AG04449 (cell line): ENCODE measurements at regions not wholly inside any gene's neighbourhood (a gene's known extent, or its start where the extent isn't known, plus 50 kb on each side); places are given as distances from the start of the nearest gene placed in this dataset.

Source experiments
- CTCF ChIA-PET: fragments of 350-600 bp; formaldehyde crosslinking; extraction: SDS; loops from one replicate; lab custom pipeline; 2021; ENCODE audit warnings: antibody characterized with exemption; lab: Yijun Ruan, JAX
- POLR2A ChIA-PET: fragments of 400-600, 350-600 bp; formaldehyde crosslinking; extraction: SDS; loops from one replicate; lab custom pipeline; 2020; ENCODE audit warnings: antibody characterized with exemption, inconsistent platforms; lab: Yijun Ruan, JAX
- DNase-seq: peaks from one replicate; pipeline ENCODE4 v3.0.0-alpha.2; 2010; ENCODE audit warnings: low read depth, low spot score
- H3K4me3 ChIP-seq: 2 replicates; pipeline ENCODE4 v1.5.1; 2011; ENCODE audit warnings: low read depth, mild to moderate bottlenecking, control low read depth, low read length
- TF ChIP-seq, protein P1 (sequence below): IDR thresholded peaks from one replicate; pipeline ENCODE4 v1.5.1; 2011; ENCODE audit warnings: mild to moderate bottlenecking, moderate library complexity, low read length, control low read depth, inconsistent platforms; ENCODE audit not compliant: insufficient read depth; ENCODE audit errors: missing control alignments

DNA sequence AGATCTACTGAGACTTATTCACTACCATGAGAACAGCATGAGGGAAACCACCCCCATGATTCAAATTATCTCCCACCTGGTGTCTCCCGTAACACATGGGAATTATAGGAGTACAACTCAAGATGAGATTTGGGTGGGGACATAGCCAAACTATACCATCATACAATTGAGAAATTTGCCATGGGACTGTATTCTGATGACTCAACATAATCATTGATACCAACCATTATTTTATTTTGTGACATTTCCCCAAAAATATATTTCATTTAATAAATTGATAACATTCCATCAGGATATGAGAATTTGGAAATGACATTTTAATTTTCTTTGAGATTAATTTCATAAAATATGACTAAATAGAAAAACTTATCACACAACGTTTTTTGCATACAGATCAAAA, 96.6 kb upstream of the MDFIC2 start:
- ChIA-PET POLR2A (no interaction called here), CTCF (no interaction called here)
- no peak for DNase-seq
- no peak overlapping the region for H3K4me3 ChIP-seq
- TF ChIP-seq, protein P1, sequence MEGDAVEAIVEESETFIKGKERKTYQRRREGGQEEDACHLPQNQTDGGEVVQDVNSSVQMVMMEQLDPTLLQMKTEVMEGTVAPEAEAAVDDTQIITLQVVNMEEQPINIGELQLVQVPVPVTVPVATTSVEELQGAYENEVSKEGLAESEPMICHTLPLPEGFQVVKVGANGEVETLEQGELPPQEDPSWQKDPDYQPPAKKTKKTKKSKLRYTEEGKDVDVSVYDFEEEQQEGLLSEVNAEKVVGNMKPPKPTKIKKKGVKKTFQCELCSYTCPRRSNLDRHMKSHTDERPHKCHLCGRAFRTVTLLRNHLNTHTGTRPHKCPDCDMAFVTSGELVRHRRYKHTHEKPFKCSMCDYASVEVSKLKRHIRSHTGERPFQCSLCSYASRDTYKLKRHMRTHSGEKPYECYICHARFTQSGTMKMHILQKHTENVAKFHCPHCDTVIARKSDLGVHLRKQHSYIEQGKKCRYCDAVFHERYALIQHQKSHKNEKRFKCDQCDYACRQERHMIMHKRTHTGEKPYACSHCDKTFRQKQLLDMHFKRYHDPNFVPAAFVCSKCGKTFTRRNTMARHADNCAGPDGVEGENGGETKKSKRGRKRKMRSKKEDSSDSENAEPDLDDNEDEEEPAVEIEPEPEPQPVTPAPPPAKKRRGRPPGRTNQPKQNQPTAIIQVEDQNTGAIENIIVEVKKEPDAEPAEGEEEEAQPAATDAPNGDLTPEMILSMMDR, result no peak

DNA sequence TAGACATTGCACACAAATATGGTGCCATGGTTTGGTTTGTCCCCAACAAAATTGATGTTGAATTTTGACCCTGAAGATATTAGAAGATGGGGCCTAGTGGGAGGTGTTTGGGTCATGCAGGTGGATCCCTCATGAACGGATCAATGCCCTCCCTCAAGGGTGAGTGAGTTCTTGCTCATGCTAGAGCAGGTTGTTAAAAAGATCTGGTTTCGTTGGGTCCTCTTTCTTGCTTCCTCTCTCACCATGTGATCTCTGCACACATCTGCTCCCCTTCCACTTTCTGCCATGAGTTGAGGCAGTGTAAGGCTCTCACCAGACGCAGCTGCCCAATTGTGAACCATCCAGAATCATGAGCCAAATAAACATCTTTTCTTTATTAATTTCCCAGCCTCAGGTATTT, 87.8 kb upstream of the MDFIC2 start:
- no peak overlapping the region for H3K4me3 ChIP-seq
- POLR2A ChIA-PET, result no interaction called here
- CTCF ChIA-PET, result no interaction called here
- TF ChIP-seq, protein P1, result no peak
- no peak for DNase-seq

DNA sequence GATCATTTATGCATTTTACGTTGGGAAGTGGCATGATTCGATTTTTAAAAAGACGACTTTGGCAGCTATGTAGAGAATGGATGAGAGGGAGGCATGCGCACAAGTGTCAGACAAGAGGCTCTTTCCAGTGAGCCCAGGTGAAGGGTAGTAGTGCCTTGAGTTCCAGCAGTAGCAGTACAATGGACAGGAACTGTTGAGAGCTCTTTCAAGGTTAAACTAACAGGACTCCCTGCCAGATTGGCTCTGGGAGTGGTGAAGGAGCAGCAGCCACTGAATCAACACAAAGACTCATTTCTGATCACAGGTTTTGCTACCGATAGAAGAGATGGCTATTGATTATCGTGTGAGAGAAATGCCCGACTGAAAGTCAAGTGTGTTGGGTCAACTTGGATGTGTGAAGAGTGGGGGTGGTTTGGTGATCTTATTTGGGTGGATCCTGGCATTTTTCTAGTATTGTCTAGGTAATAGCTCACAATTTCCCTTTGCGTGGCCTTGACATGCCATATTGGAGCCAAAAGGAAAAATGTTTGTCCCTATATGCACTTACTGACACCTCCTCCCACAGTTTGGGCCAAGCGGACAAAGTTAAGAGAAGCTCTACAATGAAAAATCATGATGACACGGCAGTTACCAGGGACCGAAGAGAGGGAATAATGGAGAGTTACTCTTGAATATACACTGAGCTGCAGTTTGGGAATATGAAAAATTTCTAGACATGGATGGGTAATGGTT, 81.6 kb upstream of the MDFIC2 start:
- no peak overlapping the region for H3K4me3 ChIP-seq
- DNase-seq, result no peak
- ChIA-PET POLR2A (no interaction called here), CTCF (no interaction called here)
- TF ChIP-seq, protein P1, result no peak

- POLR2A ChIA-PET, result no interaction called here
- H3K4me3 ChIP-seq, result no peak overlapping the region
- CTCF ChIA-PET, result no interaction called here
- TF ChIP-seq, protein P1, result no peak
- no peak for DNase-seq
Measured at GRCh38 chr3:70392227-70392626, 79.8 kb upstream of the MDFIC2 start.

DNA sequence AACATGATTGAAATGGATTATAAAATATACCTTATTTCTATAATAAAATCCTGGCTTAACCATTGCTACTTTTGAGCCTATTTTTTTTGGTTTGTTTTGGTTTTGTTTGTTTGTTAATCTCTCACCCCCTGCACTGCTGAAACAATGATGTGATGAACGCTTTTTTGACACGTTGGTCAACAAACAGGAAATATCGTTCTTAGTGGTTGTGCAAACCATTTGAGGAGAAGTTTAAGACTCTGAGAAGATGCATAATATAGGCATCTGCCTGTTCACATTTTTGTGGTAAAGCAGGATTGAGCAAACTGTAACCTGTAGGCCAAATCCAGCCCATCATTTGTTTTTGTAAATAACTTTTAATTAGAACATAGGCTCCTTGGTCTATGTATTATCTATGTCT, 75.5 kb upstream of the MDFIC2 start:
- POLR2A ChIA-PET, result no interaction called here
- H3K4me3 ChIP-seq, result no peak overlapping the region
- TF ChIP-seq, protein P1, result no peak
- CTCF ChIA-PET, result no interaction called here
- DNase-seq, result no peak

- no peak for DNase-seq
- H3K4me3 ChIP-seq, result no peak overlapping the region
- TF ChIP-seq, protein P1, result no peak
- ChIA-PET CTCF (no interaction called here), POLR2A (no interaction called here)
Measured at GRCh38 chr3:70386846-70387245, 74.4 kb upstream of the MDFIC2 start.
